GM10266 (cell line): ENCODE measurements at regions not wholly inside any gene's neighbourhood (a gene's known extent, or its start where the extent isn't known, plus 50 kb on each side); places are given as distances from the start of the nearest gene placed in this dataset.
A peak's percentile ranks its signal among the peaks of the same experiment; 100 is the strongest.

Experiments
- DNase-seq: peaks from one replicate; pipeline ENCODE4 v3.0.0; 2012; ENCODE audit errors: extremely low spot score
- CTCF ChIP-seq: IDR thresholded peaks from 2 replicates; pipeline ENCODE4 v1.5.1; 2012; ENCODE audit warnings: mild to moderate bottlenecking, low read depth; ENCODE audit not compliant: control insufficient read depth, insufficient read depth; ENCODE audit errors: missing control alignments

DNA sequence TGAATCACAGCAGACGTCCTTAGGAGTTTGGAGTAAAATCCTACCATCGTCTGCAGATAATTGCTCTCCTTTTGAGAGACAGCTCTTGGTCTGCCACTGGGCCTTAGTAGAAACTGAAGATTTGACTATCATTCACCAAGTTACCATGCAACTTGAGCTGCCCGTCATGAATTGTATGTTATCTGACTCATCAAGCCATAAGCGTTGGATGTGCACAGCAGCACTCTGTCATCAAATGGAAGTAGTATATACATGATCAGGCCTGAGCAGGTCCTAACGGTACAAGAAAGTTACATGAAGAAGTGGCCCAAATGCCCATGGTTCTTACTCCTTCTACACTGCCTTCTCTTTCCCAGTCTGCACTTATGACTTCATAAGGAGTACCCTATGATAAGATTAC is 317.8 kb downstream of the GPATCH2 start:
- DNase-seq: no peak
- no peak for TF ChIP-seq CTCF

DNA sequence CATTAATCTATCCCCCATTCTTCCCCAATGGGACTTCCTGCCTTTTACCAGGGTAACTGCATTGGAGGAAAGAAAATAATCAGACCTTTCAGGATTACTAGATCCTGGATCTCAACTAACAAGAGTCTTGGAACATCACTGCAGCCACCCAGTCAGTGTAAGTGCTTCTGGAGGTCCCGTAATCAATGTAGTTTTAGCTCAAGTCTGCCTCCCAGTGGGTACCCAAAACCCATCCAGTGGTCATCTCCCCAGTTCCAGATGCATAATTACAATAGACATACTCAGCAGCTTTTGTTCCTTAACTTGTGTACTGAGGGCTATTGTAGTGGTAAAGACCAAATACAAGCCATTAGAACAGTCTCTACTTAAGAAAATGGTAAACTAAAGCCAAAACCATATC is 319.1 kb downstream of the GPATCH2 start:
- DNase-seq: peak; percentile 20
- no peak for TF ChIP-seq CTCF

GRCh38 chr1:217311269-217311668 is 319.6 kb downstream of the GPATCH2 start:
- no peak for TF ChIP-seq CTCF

DNA sequence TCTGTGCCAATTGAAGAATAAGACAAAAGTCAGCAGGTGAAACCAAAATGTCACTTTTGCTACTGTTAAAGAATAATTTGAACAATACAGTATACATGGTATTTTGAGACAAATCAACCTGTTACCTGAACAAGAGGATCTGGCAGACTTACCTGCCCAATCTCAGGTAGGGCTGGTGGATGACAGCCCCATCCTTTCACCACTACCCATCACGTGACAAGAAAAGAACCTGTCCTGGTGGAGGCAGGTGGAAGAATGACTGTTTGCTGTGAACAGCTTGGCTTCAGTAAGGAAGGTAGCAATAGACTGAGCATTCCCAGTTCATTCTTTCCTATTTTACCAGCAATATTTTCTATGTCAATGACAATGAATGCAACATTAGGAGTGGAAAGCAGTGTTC is 349.6 kb downstream of the GPATCH2 start:
- no peak for TF ChIP-seq CTCF
- DNase-seq: no peak

More at GRCh38 chr1:217311269-217311668, 319.6 kb downstream of the GPATCH2 start:
- DNase-seq: no peak

DNA sequence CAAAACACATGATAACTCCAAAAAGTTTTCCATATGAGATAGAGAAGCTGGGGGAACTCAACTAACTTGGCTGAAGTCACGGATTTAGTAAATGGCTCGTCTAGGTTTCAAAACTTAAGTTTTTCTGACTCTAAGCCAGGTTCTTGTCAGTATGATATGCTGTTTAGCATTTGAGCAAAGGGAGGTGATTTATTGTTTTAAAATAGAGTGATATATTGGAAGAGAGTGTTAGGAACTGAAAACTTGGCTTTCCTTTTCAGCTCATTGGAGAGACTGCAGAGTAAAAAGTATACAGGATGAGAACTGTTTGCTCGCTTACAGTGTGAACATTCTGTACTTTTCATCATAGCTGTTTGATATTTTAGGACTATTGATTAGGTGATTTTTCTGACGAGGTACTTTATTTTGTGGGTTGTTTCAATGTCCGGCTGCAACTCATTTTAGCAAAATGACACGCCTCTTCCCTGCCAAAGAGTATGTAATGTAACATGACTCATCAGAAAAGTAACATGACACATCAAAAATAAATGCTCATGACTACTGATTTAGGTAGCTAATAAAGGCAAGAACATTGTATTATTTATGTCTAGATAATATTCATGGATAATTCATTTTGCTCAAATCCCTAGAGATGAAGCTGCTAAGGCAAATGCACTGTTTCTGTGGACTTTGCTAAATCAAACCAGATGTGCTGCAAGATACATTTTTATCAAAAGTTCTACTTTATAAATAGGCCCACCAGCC is 355.1 kb downstream of the GPATCH2 start:
- no peak for TF ChIP-seq CTCF
- DNase-seq: no peak

DNA sequence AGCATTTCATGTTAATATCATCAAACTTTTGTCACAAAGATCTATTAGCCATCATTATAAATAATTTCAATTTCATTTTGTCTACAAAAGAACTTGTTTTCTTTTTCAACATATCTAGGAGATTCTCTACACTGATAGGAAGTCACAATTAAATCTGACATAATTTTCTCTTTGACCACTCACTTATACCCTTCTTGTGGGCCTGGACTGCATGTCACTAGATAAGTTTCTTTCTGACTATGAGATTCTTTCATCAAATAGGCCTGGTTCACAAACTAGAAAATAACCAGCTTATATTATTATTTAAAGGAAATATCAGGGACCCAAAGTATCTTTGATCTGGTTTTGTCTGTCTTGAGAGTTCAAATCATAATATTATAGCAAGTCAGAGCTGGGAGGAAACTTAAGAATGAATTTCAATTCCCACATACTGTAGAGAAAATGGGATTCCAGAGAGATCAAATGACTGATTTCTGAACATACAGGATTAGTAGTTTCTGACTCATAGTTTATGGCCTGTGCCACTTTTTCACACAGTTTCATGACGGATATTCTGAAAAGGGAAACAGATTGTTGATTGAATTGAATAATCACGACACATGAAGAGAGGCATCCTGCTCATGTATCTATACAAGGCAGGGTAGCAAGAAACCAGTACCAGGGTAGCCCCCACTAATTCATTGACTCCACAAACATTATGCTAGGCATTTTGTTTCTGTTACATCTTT is 355.8 kb downstream of the GPATCH2 start:
- no peak for TF ChIP-seq CTCF
- DNase-seq: no peak

DNA sequence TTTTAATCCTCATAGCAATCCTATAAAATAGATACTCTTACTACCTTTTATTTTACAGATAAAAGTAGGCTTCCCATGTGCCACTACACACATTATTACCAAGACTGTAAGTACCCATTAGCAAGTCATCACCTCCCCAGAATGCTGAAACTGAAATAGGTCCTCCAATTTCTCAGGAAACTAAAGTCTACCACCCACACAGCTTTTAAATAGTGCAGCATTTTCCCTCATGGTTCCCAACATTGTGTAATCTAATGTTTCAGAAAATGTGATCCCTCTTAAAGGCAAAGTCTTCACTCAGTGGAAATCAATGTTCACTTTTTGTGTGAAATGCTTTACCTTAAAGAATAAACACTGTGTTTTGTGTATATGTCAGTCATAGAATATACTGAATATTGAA is 356.5 kb downstream of the GPATCH2 start:
- no peak for TF ChIP-seq CTCF
- DNase-seq: no peak
